ENCODE measurements at regions not wholly inside any gene's neighbourhood (a gene's known extent, or its start where the extent isn't known, plus 50 kb on each side); places are given as distances from the start of the nearest gene placed in this dataset.

DNA sequence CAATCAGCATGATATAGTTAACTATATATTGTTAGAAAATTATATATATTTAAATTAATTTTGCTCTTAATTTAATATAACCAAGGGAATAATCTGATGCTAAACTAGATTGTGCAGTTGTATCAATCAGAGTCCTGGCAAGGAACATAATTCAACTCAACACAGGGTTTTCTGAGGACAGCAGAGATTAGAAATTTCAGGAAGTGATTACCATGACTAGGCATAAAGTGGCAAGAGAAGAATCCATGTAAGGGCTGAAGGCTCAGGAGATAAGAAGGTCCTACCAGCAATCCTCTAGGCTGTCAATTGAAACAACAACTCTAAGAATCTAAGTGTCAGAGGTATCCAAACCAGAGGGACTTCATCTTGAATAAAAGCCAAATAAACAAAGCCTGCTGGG lies 807.8 kb downstream of the DSC3 start:
- no peaks in the 10 kb centered on the region for H3K27me3 ChIP-seq
- H3K4me1 ChIP-seq: peaks cover 5 to 16% (median 7%) of the 10 kb centered on the region in 10 experiments; a peak in 19 of 20 replicates
- H3K9ac ChIP-seq: no peak overlapping the region
- no peak for TF ChIP-seq Cebpa-rat (IDR thresholded peaks at IDR 0.05)
- no peak overlapping the region for H3K4me3 ChIP-seq
- peak overlapping the region in 1 of 11 experiments; percentile 54; a peak in 1 of 22 replicates for H3K4me2 ChIP-seq
- no peaks in the 10 kb centered on the region for H3K9me3 ChIP-seq (replicated peaks in 1 of 11)
- H3K36me3 ChIP-seq: no peaks in the 10 kb centered on the region
- H3K27ac ChIP-seq: no peak overlapping the region; a peak in 1 of 22 replicates
- H4K20me1 ChIP-seq: no peaks in the 10 kb centered on the region

DNA sequence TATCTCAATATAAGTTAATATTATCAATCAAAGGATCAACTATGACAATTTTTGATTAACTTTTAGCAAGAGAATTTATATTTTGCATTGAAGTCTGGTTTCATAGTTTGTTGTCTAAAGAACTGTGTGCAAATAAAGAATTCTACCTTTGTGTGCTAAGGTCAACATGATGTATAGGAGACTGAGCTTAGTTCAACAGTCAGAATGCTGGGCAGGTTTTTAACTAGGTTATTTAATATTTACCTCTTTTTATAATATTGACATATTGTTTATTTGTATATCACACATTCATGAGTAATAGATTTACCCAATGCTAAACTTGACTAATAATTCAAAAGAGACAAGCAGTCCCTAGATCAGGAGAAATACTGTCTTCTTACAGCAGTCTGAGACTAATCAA lies 831.4 kb downstream of the DSC3 start:
- peaks cover 0 to 10% (median 0%) of the 10 kb centered on the region in 10 experiments; a peak in 6 of 20 replicates for H3K4me1 ChIP-seq
- peaks cover 0 to 7% (median 0%) of the 10 kb centered on the region in 11 experiments; a peak in 1 of 22 replicates for H3K9me3 ChIP-seq (replicated peaks in 1 of 11)
- no peak for TF ChIP-seq Cebpa-rat (IDR thresholded peaks at IDR 0.05)
- no peak overlapping the region for H3K27ac ChIP-seq
- H3K4me2 ChIP-seq: no peak overlapping the region
- no peak overlapping the region for H3K4me3 ChIP-seq
- H3K36me3 ChIP-seq: no peaks in the 10 kb centered on the region
- H4K20me1 ChIP-seq: no peaks in the 10 kb centered on the region
- no peaks in the 10 kb centered on the region for H3K27me3 ChIP-seq
- no peak overlapping the region for H3K9ac ChIP-seq

DNA sequence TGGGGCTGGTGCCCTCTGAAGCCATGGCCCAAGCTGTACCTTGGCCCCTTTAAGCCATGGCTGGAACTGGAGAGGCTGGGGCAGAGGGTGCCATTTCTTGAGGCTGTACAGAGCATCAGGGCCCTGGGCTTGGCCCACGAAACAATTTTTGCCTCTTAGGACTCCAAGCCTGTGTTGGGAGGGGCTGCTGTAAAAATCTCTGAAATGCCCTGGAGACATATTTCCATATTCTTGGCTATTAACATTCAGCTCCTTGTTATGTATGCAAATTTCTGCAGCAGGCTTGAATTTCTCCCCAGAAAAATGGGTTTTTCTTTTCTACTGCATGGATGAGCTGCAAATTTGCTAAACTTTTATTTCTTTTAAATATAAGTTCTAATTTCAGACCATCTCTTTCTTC lies 834.0 kb downstream of the DSC3 start:
- H3K9ac ChIP-seq: no peak overlapping the region
- peaks cover 0 to 10% (median 0%) of the 10 kb centered on the region in 10 experiments; a peak in 6 of 20 replicates for H3K4me1 ChIP-seq
- no peak overlapping the region for H3K4me3 ChIP-seq
- H3K27me3 ChIP-seq: no peaks in the 10 kb centered on the region
- H4K20me1 ChIP-seq: no peaks in the 10 kb centered on the region
- H3K36me3 ChIP-seq: no peaks in the 10 kb centered on the region
- peaks cover 0 to 7% (median 0%) of the 10 kb centered on the region in 11 experiments; a peak in 2 of 22 replicates for H3K9me3 ChIP-seq (replicated peaks in 1 of 11)
- no peak overlapping the region for H3K4me2 ChIP-seq
- TF ChIP-seq Cebpa-rat (IDR thresholded peaks at IDR 0.05): no peak
- H3K27ac ChIP-seq: no peak overlapping the region

DNA sequence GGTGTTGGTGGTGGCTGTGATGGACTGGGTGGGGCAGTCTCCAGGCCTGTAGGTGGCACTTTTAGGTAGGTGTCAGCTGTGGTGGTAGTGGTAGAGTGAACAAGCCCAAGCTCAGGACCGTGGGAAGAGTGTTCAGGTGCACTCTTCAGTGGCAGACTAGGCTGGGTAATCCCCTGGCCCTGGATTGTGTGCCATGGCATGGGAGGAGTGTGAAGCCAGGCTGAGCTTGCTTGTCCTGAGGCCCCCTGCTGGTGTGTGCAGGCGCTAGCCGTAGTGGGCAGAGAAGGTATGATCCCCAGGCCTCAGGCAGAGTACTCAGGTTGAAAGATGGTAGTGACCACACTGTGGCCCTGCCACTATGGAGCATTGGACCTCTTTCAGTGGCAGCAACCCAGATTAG lies 850.3 kb downstream of the DSC3 start:
- no peak for TF ChIP-seq Cebpa-rat (IDR thresholded peaks at IDR 0.05)
- Histone ChIP-seq H3K4me2 (no peak overlapping the region), H3K9me3 (replicated peaks in 1 of 11) (peaks cover 20 to 32% (median 23%) of the 10 kb centered on the region in 11 experiments), H3K27ac (no peak overlapping the region), H3K9ac (no peak overlapping the region), H3K4me1 (no peaks in the 10 kb centered on the region), H4K20me1 (no peaks in the 10 kb centered on the region), H3K36me3 (no peaks in the 10 kb centered on the region), H3K4me3 (no peak overlapping the region), H3K27me3 (no peaks in the 10 kb centered on the region)

DNA sequence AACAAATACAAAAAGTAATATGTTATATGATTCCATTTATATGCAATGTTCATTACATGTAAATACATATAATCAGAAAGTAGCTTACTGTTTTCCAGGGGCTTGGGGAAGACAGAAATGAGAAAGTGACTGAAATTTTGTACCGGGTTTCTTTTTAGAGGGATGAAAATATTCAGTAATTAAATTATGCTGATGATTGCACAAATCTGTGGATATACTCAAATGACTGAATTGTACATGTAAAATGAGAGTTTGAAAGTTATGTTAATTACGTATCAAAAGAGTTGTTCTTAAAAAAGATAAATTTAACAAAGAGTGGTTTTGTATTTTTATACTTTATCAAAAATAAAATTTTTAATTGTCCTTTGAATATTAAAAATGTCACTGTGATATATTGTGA lies 856.3 kb downstream of the DSC3 start:
- H3K4me1 ChIP-seq: no peaks in the 10 kb centered on the region
- H3K27ac ChIP-seq: no peak overlapping the region
- no peaks in the 10 kb centered on the region for H3K36me3 ChIP-seq
- TF ChIP-seq Cebpa-rat (IDR thresholded peaks at IDR 0.05): no peak
- H3K27me3 ChIP-seq: no peaks in the 10 kb centered on the region
- H3K9ac ChIP-seq: no peak overlapping the region
- peaks cover 6 to 17% (median 11%) of the 10 kb centered on the region in 11 experiments; a peak in 19 of 22 replicates for H3K9me3 ChIP-seq (replicated peaks in 1 of 11)
- no peak overlapping the region for H3K4me2 ChIP-seq
- H4K20me1 ChIP-seq: no peaks in the 10 kb centered on the region
- no peak overlapping the region for H3K4me3 ChIP-seq

DNA sequence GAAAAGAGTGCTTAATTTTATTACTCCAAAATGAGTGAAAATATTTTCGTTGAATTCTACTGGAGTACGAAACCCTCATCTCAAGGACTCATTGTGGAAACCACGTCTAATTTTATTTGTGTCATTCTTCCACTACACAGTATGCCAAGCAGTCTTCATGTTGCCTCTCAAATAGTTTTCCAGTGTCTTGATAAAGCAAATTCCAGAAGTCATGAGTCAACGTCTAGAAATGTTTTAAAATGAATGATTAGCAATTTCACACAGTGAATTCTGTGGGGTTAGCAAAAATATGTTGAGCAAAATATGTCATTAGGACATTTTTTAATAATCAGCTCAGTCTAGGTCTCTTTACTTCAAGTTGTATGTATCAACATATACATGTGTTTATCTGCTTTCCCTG lies 865.5 kb downstream of the DSC3 start:
- H3K4me3 ChIP-seq: no peak overlapping the region
- no peaks in the 10 kb centered on the region for H4K20me1 ChIP-seq
- peaks cover 11 to 21% (median 17%) of the 10 kb centered on the region in 11 experiments for H3K9me3 ChIP-seq (replicated peaks in 1 of 11)
- no peaks in the 10 kb centered on the region for H3K4me1 ChIP-seq
- no peak overlapping the region for H3K9ac ChIP-seq
- H3K27me3 ChIP-seq: no peaks in the 10 kb centered on the region
- no peak for TF ChIP-seq Cebpa-rat (IDR thresholded peaks at IDR 0.05)
- no peak overlapping the region for H3K4me2 ChIP-seq
- H3K27ac ChIP-seq: no peak overlapping the region
- no peaks in the 10 kb centered on the region for H3K36me3 ChIP-seq

DNA sequence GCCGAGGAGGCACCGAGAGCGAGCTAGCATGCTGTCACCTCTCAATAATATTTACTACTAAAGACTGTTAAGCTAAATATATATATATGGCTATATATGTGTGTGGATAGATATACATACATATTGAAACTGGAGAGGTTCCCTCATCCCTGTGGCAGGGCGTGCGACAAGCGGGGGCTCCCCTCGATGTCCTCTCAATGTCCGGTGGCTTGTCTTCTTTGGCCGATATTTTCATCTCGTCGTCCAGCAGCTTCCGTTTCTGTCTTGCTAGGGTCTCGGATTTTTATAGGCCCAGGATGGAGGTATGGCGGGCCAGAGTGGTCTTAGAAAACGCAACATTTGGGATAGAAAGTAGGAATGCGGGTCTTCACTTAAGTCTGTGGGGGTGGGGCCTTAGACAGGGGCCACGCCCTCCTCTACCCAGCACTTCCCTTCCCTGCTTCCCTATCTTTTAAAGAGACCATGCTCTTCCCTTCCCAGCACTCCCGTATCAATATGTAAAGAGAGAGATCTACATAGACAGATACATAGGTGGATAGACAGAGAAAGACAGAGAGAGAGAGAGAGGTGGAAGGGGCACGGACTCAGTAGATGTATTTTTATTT lies 866.8 kb downstream of the DSC3 start:
- no peaks in the 10 kb centered on the region for H3K36me3 ChIP-seq
- H3K4me3 ChIP-seq: no peak overlapping the region
- peaks cover 11 to 21% (median 17%) of the 10 kb centered on the region in 11 experiments for H3K9me3 ChIP-seq (replicated peaks in 1 of 11)
- H3K4me2 ChIP-seq: no peak overlapping the region
- H3K4me1 ChIP-seq: no peaks in the 10 kb centered on the region
- no peak overlapping the region for H3K9ac ChIP-seq
- no peaks in the 10 kb centered on the region for H3K27me3 ChIP-seq
- H4K20me1 ChIP-seq: no peaks in the 10 kb centered on the region
- no peak for TF ChIP-seq Cebpa-rat (IDR thresholded peaks at IDR 0.05)
- H3K27ac ChIP-seq: no peak overlapping the region

DNA sequence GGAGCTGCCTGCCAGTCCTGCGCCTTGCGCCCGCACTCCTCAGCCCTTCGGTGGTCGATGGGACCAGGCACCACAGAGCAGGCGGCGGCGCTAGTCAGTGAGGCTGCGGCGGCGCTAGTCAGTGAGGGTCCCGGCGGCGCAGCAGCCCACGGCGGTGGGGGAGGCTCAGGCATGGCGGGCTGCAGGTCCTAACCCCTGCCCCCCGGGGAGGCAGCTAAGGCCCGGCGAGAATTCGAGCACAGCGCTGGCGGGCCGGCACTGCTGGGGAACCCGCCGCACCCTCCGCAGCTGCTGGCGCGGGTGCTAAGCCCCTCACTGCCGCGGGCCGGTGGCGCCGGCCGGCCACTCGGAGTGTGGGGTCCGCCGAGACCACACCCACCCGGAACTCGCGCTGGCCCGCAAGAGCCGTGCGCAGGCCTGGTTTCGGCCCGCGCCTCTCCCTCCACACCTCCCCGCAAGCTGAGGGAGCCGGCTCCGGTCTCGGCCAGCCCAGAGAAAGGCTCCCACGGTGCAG lies 867.4 kb downstream of the DSC3 start:
- H3K27ac ChIP-seq: no peak overlapping the region
- H3K9me3 ChIP-seq (replicated peaks in 1 of 11): peaks cover 11 to 21% (median 17%) of the 10 kb centered on the region in 11 experiments
- no peaks in the 10 kb centered on the region for H4K20me1 ChIP-seq
- no peaks in the 10 kb centered on the region for H3K27me3 ChIP-seq
- TF ChIP-seq Cebpa-rat (IDR thresholded peaks at IDR 0.05): no peak
- H3K9ac ChIP-seq: no peak overlapping the region
- H3K4me2 ChIP-seq: no peak overlapping the region
- H3K36me3 ChIP-seq: no peaks in the 10 kb centered on the region
- H3K4me1 ChIP-seq: no peaks in the 10 kb centered on the region
- no peak overlapping the region for H3K4me3 ChIP-seq

DNA sequence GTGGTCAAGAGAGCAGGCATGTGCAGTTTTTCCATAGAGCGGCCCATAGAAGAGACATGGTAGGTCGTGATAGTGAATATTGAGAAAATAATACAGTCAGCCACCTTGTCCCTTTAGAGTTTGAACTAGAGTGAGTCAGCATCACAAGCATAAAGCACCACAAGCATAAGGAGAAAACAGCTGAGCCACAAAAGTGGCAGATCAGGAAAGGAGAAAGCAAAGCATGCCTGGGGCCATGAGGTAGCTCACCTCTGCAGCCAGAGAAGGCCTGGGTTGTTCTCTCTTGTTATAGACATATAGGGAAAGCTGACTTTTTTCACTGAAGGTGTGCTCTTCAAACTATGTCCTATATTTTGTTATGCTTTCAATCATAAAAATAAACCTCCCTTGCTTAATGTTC lies 879.0 kb downstream of the DSC3 start:
- Histone ChIP-seq H3K9ac (no peak overlapping the region), H3K36me3 (no peaks in the 10 kb centered on the region), H3K4me1 (peaks cover 0 to 16% (median 5%) of the 10 kb centered on the region in 10 experiments; a peak in 11 of 20 replicates), H4K20me1 (no peaks in the 10 kb centered on the region), H3K4me3 (no peak overlapping the region), H3K27ac (no peak overlapping the region), H3K4me2 (no peak overlapping the region), H3K27me3 (no peaks in the 10 kb centered on the region), H3K9me3 (replicated peaks in 1 of 11) (no peaks in the 10 kb centered on the region)
- no peak for TF ChIP-seq Cebpa-rat (IDR thresholded peaks at IDR 0.05)

DNA sequence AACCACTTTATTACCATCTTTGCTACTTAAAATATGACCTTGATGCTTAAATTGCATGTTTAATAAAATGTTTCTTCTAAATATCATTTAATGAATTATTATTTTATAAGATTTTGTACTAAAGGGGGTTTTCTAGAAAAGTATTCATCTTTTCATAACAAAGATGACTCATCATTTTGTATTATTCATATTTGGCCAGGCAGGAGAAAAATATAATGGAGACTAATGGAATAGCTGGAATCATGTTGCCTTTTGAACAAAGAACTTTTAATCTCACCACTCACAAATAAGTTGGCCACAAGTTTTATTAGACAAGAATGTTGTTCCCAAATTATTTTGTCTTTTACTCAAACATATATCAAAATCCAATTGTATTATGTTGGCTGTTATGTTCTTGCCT lies 882.4 kb downstream of the DSC3 start:
- H4K20me1 ChIP-seq: no peaks in the 10 kb centered on the region

More for the DNA sequence above, 882.4 kb downstream of the DSC3 start:
- no peak overlapping the region for H3K9ac ChIP-seq
- no peak for TF ChIP-seq Cebpa-rat (IDR thresholded peaks at IDR 0.05)
- H3K4me2 ChIP-seq: no peak overlapping the region
- no peaks in the 10 kb centered on the region for H3K9me3 ChIP-seq (replicated peaks in 1 of 11)
- peaks cover 0 to 4% (median 0%) of the 10 kb centered on the region in 10 experiments; a peak in 7 of 20 replicates for H3K4me1 ChIP-seq
- H3K27me3 ChIP-seq: no peaks in the 10 kb centered on the region
- H3K27ac ChIP-seq: no peak overlapping the region
- no peaks in the 10 kb centered on the region for H3K36me3 ChIP-seq
- no peak overlapping the region for H3K4me3 ChIP-seq

Data from BLaER1 treated with 17β-estradiol and CSF1 and Interleukin-3, amounts not matched to agents 10 nM and 100 nM (cell line).